OCI-LY1 (cell line): ENCODE measurements at regions not wholly inside any gene's neighbourhood (a gene's known extent, or its start where the extent isn't known, plus 50 kb on each side); places are given as distances from the start of the nearest gene placed in this dataset.

Experiments
- H2AFZ ChIP-seq: fragments of 200-600 bp; sonication (generic), shearing (Covaris generic); 2 replicates; pipeline ENCODE4 v1.6.0; 2014; ENCODE audit warnings: antibody characterized with exemption, mild to moderate bottlenecking, low read length
- H3F3A ChIP-seq: fragments of 200-600 bp; sonication (generic), shearing (Covaris generic); 2 replicates; pipeline ENCODE4 v1.6.0; 2014; ENCODE audit warnings: mild to moderate bottlenecking, antibody characterized with exemption, low read length, moderate library complexity; ENCODE audit not compliant: insufficient read depth
- H3K27ac ChIP-seq: fragments of 200-600 bp; sonication (generic); 2 replicates; pipeline ENCODE4 v1.5.1; 2014; ENCODE audit warnings: low read length, mixed run types, mild to moderate bottlenecking, low read depth; ENCODE audit not compliant: poor library complexity, severe bottlenecking
- H3K27me3 ChIP-seq: fragments of 200-600 bp; sonication (generic); 2 replicates; pipeline ENCODE4 v1.6.0; 2014; ENCODE audit warnings: antibody characterized with exemption, mild to moderate bottlenecking, low read length, moderate library complexity; ENCODE audit not compliant: insufficient read depth
- H3K36me3 ChIP-seq: fragments of 200-600 bp; sonication (generic); 2 replicates; pipeline ENCODE4 v1.6.1; 2014; ENCODE audit warnings: mild to moderate bottlenecking, antibody characterized with exemption, low read length, moderate library complexity, mixed read lengths; ENCODE audit not compliant: insufficient read depth
- H3K4me1 ChIP-seq: fragments of 200-600 bp; sonication (generic); 2 replicates; pipeline ENCODE4 v1.5.1; 2014; ENCODE audit warnings: mild to moderate bottlenecking, low read length, moderate library complexity; ENCODE audit not compliant: insufficient read depth, severe bottlenecking
- H3K4me2 ChIP-seq: fragments of 200-600 bp; sonication (generic), shearing (Covaris generic); 2 replicates; pipeline ENCODE4 v1.6.1; 2014; ENCODE audit warnings: low read length
- H3K4me3 ChIP-seq: fragments of 200-600 bp; sonication (generic); 2 replicates; pipeline ENCODE4 v1.5.1; 2014; ENCODE audit warnings: low read length, low read depth, mild to moderate bottlenecking, mixed read lengths; ENCODE audit not compliant: poor library complexity, severe bottlenecking
- H3K79me2 ChIP-seq: fragments of 200-600 bp; shearing (Covaris generic); 2 replicates; pipeline ENCODE4 v1.6.1; 2016; ENCODE audit warnings: mixed run types, low read length, mixed read lengths; ENCODE audit not compliant: insufficient read depth
- H3K9ac ChIP-seq: fragments of 200-600 bp; sonication (generic), shearing (Covaris generic); 2 replicates; pipeline ENCODE4 v1.6.1; 2014; ENCODE audit warnings: mild to moderate bottlenecking, low read length, mixed read lengths
- H3K9me2 ChIP-seq: fragments of 200-600 bp; sonication (generic), shearing (Covaris generic); 2 replicates; pipeline ENCODE4 v1.6.1; 2014; ENCODE audit warnings: low read depth, mild to moderate bottlenecking, low read length, mixed read lengths
- H3K9me3 ChIP-seq: fragments of 200-600 bp; shearing (Covaris generic); 2 replicates; pipeline ENCODE4 v1.6.1; 2014; ENCODE audit warnings: low read length, mixed read lengths
- H4K20me1 ChIP-seq: fragments of 200-600 bp; sonication (generic), shearing (Covaris generic); 2 replicates; pipeline ENCODE4 v1.6.0; 2016; ENCODE audit warnings: mild to moderate bottlenecking, low read length; ENCODE audit not compliant: insufficient read depth
- EZH2 ChIP-seq: fragments of 200-600 bp; sonication (generic), shearing (Covaris generic); IDR thresholded peaks from 2 replicates; pipeline ENCODE4 v1.8.0; 2017; ENCODE audit warnings: borderline replicate concordance, mixed run types, mild to moderate bottlenecking, antibody characterized with exemption, low read length, moderate library complexity, mixed read lengths
- TF ChIP-seq, protein P1 (sequence below): fragments of 200-600 bp; sonication (generic), shearing (Covaris generic); IDR thresholded peaks from 2 replicates; pipeline ENCODE4 v1.5.1; 2017; ENCODE audit warnings: mild to moderate bottlenecking, antibody characterized with exemption, low read length, moderate library complexity, mixed read lengths

DNA sequence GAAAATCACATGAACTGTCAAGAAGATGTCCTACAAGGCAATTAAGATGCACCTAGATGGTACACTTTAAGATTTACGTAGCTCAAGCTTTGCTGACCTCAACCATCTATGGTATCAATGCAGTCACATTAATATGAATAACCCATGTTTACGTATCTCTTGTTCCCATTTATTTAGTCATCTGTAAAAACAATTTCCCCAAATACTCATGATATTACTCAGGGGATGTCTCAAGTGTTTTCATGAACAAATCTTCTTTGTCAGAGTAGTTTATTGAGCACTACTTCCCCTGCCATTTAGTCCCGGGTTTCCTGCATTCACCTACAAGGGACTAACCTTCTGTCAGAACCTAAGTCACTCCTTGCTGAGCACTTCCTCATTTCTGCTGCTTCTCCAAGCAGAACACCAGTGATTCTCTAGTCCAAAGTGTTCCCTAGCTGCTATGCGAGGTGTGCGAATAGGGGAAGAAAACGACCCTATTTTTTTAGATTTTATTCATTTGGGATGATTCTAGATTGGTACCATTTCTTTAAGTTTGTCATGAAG, 554.3 kb upstream of the LRRC4C start:
- Histone ChIP-seq H3K4me2 (no peak overlapping the region), H3K9me3 (no peaks in the 10 kb centered on the region), H4K20me1 (no peaks in the 10 kb centered on the region), H3K79me2 (no peaks in the 10 kb centered on the region), H2AFZ (no peak overlapping the region), H3K36me3 (no peaks in the 10 kb centered on the region), H3K4me3 (no peak overlapping the region), H3K9ac (no peak overlapping the region), H3K27ac (no peak overlapping the region), H3F3A (no peaks in the 10 kb centered on the region), H3K27me3 (no peaks in the 10 kb centered on the region), H3K9me2 (no peaks in the 10 kb centered on the region), H3K4me1 (no peaks in the 10 kb centered on the region)
- no peak for TF ChIP-seq EZH2
- TF ChIP-seq, protein P1, sequence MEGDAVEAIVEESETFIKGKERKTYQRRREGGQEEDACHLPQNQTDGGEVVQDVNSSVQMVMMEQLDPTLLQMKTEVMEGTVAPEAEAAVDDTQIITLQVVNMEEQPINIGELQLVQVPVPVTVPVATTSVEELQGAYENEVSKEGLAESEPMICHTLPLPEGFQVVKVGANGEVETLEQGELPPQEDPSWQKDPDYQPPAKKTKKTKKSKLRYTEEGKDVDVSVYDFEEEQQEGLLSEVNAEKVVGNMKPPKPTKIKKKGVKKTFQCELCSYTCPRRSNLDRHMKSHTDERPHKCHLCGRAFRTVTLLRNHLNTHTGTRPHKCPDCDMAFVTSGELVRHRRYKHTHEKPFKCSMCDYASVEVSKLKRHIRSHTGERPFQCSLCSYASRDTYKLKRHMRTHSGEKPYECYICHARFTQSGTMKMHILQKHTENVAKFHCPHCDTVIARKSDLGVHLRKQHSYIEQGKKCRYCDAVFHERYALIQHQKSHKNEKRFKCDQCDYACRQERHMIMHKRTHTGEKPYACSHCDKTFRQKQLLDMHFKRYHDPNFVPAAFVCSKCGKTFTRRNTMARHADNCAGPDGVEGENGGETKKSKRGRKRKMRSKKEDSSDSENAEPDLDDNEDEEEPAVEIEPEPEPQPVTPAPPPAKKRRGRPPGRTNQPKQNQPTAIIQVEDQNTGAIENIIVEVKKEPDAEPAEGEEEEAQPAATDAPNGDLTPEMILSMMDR: no peak

DNA sequence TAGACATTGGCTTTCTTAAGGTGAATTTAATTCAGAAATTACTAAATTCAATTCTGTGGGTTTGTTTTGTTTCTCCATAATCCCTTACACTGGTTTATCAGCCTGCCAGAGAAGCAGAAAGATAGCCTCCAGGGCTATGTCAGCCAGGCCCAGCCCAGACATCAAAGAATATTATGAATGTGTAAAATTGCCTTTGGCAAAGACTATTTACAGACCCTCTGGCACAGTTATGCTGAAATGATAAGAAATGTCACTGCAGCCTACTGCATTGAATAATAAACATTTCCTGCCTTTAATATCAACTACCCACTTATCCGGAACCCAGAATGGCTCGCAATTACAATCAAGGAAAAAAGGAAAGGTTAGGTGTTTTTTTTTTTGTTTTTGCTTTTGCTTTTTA, 562.5 kb upstream of the LRRC4C start:
- Histone ChIP-seq H3K4me2 (no peak overlapping the region), H3F3A (no peaks in the 10 kb centered on the region), H2AFZ (no peak overlapping the region), H3K9ac (no peak overlapping the region), H3K9me2 (no peaks in the 10 kb centered on the region), H4K20me1 (no peaks in the 10 kb centered on the region), H3K36me3 (no peaks in the 10 kb centered on the region), H3K79me2 (no peaks in the 10 kb centered on the region), H3K4me1 (no peaks in the 10 kb centered on the region), H3K9me3 (no peaks in the 10 kb centered on the region), H3K4me3 (no peak overlapping the region), H3K27ac (no peak overlapping the region), H3K27me3 (no peaks in the 10 kb centered on the region)
- no peak for TF ChIP-seq EZH2
- TF ChIP-seq, protein P1: no peak

DNA sequence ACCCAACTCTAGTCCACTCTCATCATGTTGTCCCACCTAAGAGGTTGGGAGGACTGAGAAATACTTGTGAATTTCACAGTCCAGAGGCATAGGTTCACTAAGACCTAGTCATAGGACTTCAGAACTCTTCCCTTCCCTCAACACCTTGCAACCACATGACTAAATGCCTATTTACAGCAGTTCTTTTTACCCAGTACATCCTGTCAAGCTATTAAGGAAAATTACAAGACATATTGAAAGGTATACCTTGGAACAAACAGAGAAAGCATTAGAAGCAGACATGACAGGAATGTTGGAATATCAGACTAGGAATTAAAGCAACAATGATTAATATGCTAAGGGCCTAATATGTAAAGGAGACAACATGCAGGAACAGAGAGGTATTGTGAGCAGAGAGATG, 563.8 kb upstream of the LRRC4C start:
- Histone ChIP-seq H3K4me1 (no peaks in the 10 kb centered on the region), H4K20me1 (no peaks in the 10 kb centered on the region), H3K79me2 (no peaks in the 10 kb centered on the region), H3K9ac (no peak overlapping the region), H3K4me2 (no peak overlapping the region), H3K9me2 (no peaks in the 10 kb centered on the region), H3K9me3 (no peaks in the 10 kb centered on the region), H3K27me3 (no peaks in the 10 kb centered on the region), H3F3A (no peaks in the 10 kb centered on the region), H3K4me3 (no peak overlapping the region), H3K27ac (no peak overlapping the region), H2AFZ (no peak overlapping the region), H3K36me3 (no peaks in the 10 kb centered on the region)
- no peak for TF ChIP-seq EZH2
- TF ChIP-seq, protein P1: no peak
